IMR-90 (cell line): ENCODE measurements at regions not wholly inside any gene's neighbourhood (a gene's known extent, or its start where the extent isn't known, plus 50 kb on each side); places are given as distances from the start of the nearest gene placed in this dataset.

Source experiments
- CEBPB ChIP-seq: IDR thresholded peaks from 2 replicates; pipeline ENCODE4 v1.6.1; 2012; ENCODE audit warnings: low read depth, low read length, improper control_type of control experiment
- CTCF ChIP-seq: conservative IDR thresholded peaks from 2 replicates; pipeline ENCODE4 v1.5.1; 2012; ENCODE audit warnings: mild to moderate bottlenecking, low read depth, low read length, improper control_type of control experiment
- NFE2L2 ChIP-seq: fragments of 150-350 bp; IDR thresholded peaks from 2 replicates; pipeline ENCODE4 v1.6.1; 2016; ENCODE audit warnings: low read depth, mild to moderate bottlenecking, low read length
- POLR2A ChIP-seq: IDR thresholded peaks from 2 replicates; pipeline ENCODE4 v1.6.1; 2012; ENCODE audit warnings: mild to moderate bottlenecking, low read depth, low read length
- RAD21 ChIP-seq: IDR thresholded peaks from 2 replicates; pipeline ENCODE4 v1.6.1; 2012; ENCODE audit warnings: low read length, improper control_type of control experiment

GRCh38 chr6:80923816-80924215, 817.3 kb downstream of the BCKDHB start:
- TF ChIP-seq POLR2A (no peak), CTCF (no peak), NFE2L2 (no peak), RAD21 (no peak), CEBPB (no peak)
